ENCODE measurements at regions not wholly inside any gene's neighbourhood (a gene's known extent, or its start where the extent isn't known, plus 50 kb on each side); places are given as distances from the start of the nearest gene placed in this dataset.
"Not testable (repeated sequence)": the region's sequence is repeated elsewhere in the genome, so short reads cannot be mapped to it uniquely, and the experiment has no call there.

DNA sequence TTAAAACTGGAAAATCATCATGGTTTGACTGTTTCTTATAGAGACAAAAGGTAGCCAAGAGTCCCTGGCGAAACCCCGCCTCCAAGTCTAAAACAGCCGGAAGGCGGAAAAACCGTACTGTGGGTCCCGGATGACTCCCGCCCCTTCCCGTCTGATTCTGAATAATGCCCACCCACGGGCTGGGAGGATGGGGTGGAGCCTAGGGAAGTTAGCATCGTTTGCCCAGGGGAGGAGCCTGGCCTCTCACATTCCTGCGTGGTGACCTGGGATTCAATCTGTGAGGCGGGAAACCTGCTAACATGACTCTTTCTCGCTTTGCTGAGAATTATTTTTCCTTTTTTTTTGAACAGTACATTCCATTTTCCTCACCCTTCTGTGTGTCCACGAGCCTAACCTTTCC lies 124.9 kb downstream of the KCNK1 start:
- no peaks in the 10 kb centered on the region for H3K36me3 ChIP-seq
- no peaks in the 10 kb centered on the region for H3K4me1 ChIP-seq
- intact Hi-C loops (cut with DNase I; ENCODE audit: low total_unique reads) = no loop called here
- TF ChIP-seq CTCF (IDR thresholded peaks at IDR 0.05) (no peak), POLR2AphosphoS5 (IDR thresholded peaks at IDR 0.05) (no peak), EP300 (IDR thresholded peaks at IDR 0.05) (no peak), POLR2A (IDR thresholded peaks at IDR 0.05) (no peak)
- no peak for DNase-seq
- 83 to 88% (median 85%) methylated on average over 14 of the region's 14 CpGs for WGBS, 5 donors
- no peaks in the 10 kb centered on the region for H3K9me3 ChIP-seq
- no peak overlapping the region for H3K4me3 ChIP-seq
- H3K27ac ChIP-seq = no peak overlapping the region
- no peaks in the 10 kb centered on the region for H3K27me3 ChIP-seq

- TF ChIP-seq POLR2A (IDR thresholded peaks at IDR 0.05) = no peak
- no peak for TF ChIP-seq CTCF (IDR thresholded peaks at IDR 0.05)
- TF ChIP-seq EP300 (IDR thresholded peaks at IDR 0.05) = no peak
- no peak for TF ChIP-seq POLR2AphosphoS5 (IDR thresholded peaks at IDR 0.05)
- H3K27ac ChIP-seq = no peak overlapping the region
- intact Hi-C loops (cut with DNase I; ENCODE audit: low total_unique reads) = no loop called here
- 7 to 17% (median 14%) methylated on average over 3 of the region's 3 CpGs for WGBS, 5 donors
- no peak for DNase-seq
- H3K4me1 ChIP-seq = no peaks in the 10 kb centered on the region
- H3K4me3 ChIP-seq = no peak overlapping the region
- no peaks in the 10 kb centered on the region for H3K9me3 ChIP-seq
- H3K27me3 ChIP-seq = no peaks in the 10 kb centered on the region
- no peaks in the 10 kb centered on the region for H3K36me3 ChIP-seq
These were observed 131.0 kb downstream of the KCNK1 start for GRCh38 chr1:233744779-233745513.

GRCh38 chr1:233750139-233750538 lies 136.2 kb downstream of the KCNK1 start:
- TF ChIP-seq EP300 (IDR thresholded peaks at IDR 0.05) (no peak), POLR2A (IDR thresholded peaks at IDR 0.05) (no peak), CTCF (IDR thresholded peaks at IDR 0.05) (no peak), POLR2AphosphoS5 (IDR thresholded peaks at IDR 0.05) (no peak)
- 90 to 100% (median 97%) methylated on average over 1 of the region's 1 CpG for WGBS, 5 donors
- Histone ChIP-seq H3K36me3 (no peaks in the 10 kb centered on the region), H3K4me1 (no peaks in the 10 kb centered on the region), H3K4me3 (no peak overlapping the region), H3K9me3 (no peaks in the 10 kb centered on the region), H3K27me3 (no peaks in the 10 kb centered on the region), H3K27ac (no peak overlapping the region)
- intact Hi-C loops (cut with DNase I; ENCODE audit: low total_unique reads) = no loop called here
- DNase-seq = no peak

GRCh38 chr1:233759665-233760064 lies 144.8 kb upstream of the SLC35F3 start:
- intact Hi-C loops (cut with DNase I; ENCODE audit: low total_unique reads) = no loop called here
- Histone ChIP-seq H3K4me3 (no peak overlapping the region), H3K9me3 (no peaks in the 10 kb centered on the region), H3K4me1 (no peaks in the 10 kb centered on the region), H3K27ac (no peak overlapping the region), H3K27me3 (no peaks in the 10 kb centered on the region), H3K36me3 (no peaks in the 10 kb centered on the region)
- no peak for TF ChIP-seq CTCF (IDR thresholded peaks at IDR 0.05)
- no peak for TF ChIP-seq POLR2A (IDR thresholded peaks at IDR 0.05)
- no peak for TF ChIP-seq POLR2AphosphoS5 (IDR thresholded peaks at IDR 0.05)
- no peak for TF ChIP-seq EP300 (IDR thresholded peaks at IDR 0.05)
- peak in 1 of 2 donors; percentile 6 for DNase-seq
- WGBS, 5 donors = 22 to 41% (median 26%) methylated on average over 1 of the region's 1 CpG

- H3K4me1 ChIP-seq; H3K36me3 ChIP-seq; intact Hi-C loops (cut with DNase I; ENCODE audit: low total_unique reads); H3K27ac ChIP-seq; H3K9me3 ChIP-seq; H3K4me3 ChIP-seq; H3K27me3 ChIP-seq; DNase-seq: not testable (repeated sequence)
- WGBS, 5 donors = 77 to 96% (median 96%) methylated on average over 3 of the region's 3 CpGs
These were observed 140.2 kb upstream of the SLC35F3 start for GRCh38 chr1:233764304-233764703.

All from stomach (tissue), 8 donors.